Sigmoid colon (tissue), 6 donors: ENCODE measurements at regions not wholly inside any gene's neighbourhood (a gene's known extent, or its start where the extent isn't known, plus 50 kb on each side); places are given as distances from the start of the nearest gene placed in this dataset.

Experiments
- DNase-seq: peaks from one replicate; pipeline ENCODE4 v3.0.0-alpha.2; 2019
- H3K27ac ChIP-seq, 4 donors: fragments of 200-600 bp; sonication (generic); one replicate each; pipeline ENCODE4 v1.5.1; 2016 to 2019; ENCODE audit warnings: mild to moderate bottlenecking in 1 of 4
- H3K27me3 ChIP-seq, 3 donors: fragments of 200-600 bp; sonication (generic); one replicate each; pipeline ENCODE4 v1.5.1; 2019; ENCODE audit warnings: mild to moderate bottlenecking in 1 of 3
- H3K36me3 ChIP-seq, 4 donors: fragments of 200-600 bp; sonication (generic); one replicate each; pipeline ENCODE4 v1.5.1; 2016 to 2019
- H3K4me1 ChIP-seq, 4 donors: fragments of 200-600 bp; sonication (generic); one replicate each; pipeline ENCODE4 v1.5.1; 2017 to 2019
- H3K4me3 ChIP-seq, 4 donors: fragments of 200-600 bp; sonication (generic); one replicate each; pipeline ENCODE4 v1.5.1; 2017 to 2019; ENCODE audit warnings: mild to moderate bottlenecking in 2 of 4, moderate library complexity in 1 of 4
- H3K9me3 ChIP-seq, 4 donors: fragments of 200-600 bp in 3 of 4; sonication (generic) in 3 of 4; one replicate each; pipeline versions ENCODE4 v1.5.1 to v1.6.1; 2013 to 2019
- CTCF ChIP-seq, 4 experiments: fragments of 450-650 bp in 3 of 4; fragments of 200-600 bp in 1 of 4; IDR thresholded peaks; one replicate each; pipeline ENCODE4 v1.5.1; 2016 to 2019; ENCODE audit warnings: antibody characterized with exemption in 4 of 4, mild to moderate bottlenecking in 3 of 4, moderate library complexity in 2 of 4
- EP300 ChIP-seq, 4 donors: sonication (generic); formaldehyde crosslinking; IDR thresholded peaks; one replicate each; pipeline ENCODE4 v1.6.1; 2017; ENCODE audit warnings: antibody characterized with exemption in 4 of 4
- POLR2A ChIP-seq, 2 donors: fragments of 450-650 bp; IDR thresholded peaks; one replicate each; pipeline ENCODE4 v1.6.1; 2016; ENCODE audit warnings: antibody characterized with exemption in 2 of 2, mild to moderate bottlenecking in 2 of 2, moderate library complexity in 2 of 2
- POLR2AphosphoS5 ChIP-seq, 4 donors: sonication (generic); formaldehyde crosslinking; IDR thresholded peaks; one replicate each; pipeline ENCODE4 v1.6.1; 2017; ENCODE audit warnings: antibody characterized with exemption in 4 of 4
- WGBS, 2 donors: extraction: QIAGEN DNeasy Blood & Tissue Kit; methylation state at CpG; one replicate each; pipeline ENCODE4 v1.1.7; 2013; 5-methylcytosine and 5-hydroxymethylcytosine counted together
- intact Hi-C: fragments of 100-400 bp; cut with DNase I; formaldehyde crosslinking; loops from one replicate; pipeline ENCODE4 v1.15.1; 2023
- donor health status: healthy with polysubstance abuse.
- donor health status: healthy.

GRCh38 chr6:40889137-40889832, 149.7 kb downstream of the UNC5CL start:
- no peaks in the 10 kb centered on the region for H3K36me3 ChIP-seq
- intact Hi-C loops: no loop called here
- no peaks in the 10 kb centered on the region for H3K4me1 ChIP-seq
- no peaks in the 10 kb centered on the region for H3K9me3 ChIP-seq
- H3K4me3 ChIP-seq: no peak overlapping the region
- TF ChIP-seq CTCF (IDR thresholded peaks at IDR 0.05): no peak
- TF ChIP-seq EP300 (IDR thresholded peaks at IDR 0.05): no peak
- no peak for TF ChIP-seq POLR2AphosphoS5 (IDR thresholded peaks at IDR 0.05)
- TF ChIP-seq POLR2A (IDR thresholded peaks at IDR 0.05): no peak
- DNase-seq: no peak
- H3K27ac ChIP-seq: no peak overlapping the region
- no peaks in the 10 kb centered on the region for H3K27me3 ChIP-seq
- WGBS, 2 donors: 81 to 89% methylated on average over 7 of the region's 7 CpGs

GRCh38 chr6:40888456-40888990, 150.5 kb downstream of the UNC5CL start:
- no peaks in the 10 kb centered on the region for H3K4me1 ChIP-seq
- intact Hi-C loops: no loop called here
- H3K9me3 ChIP-seq: no peaks in the 10 kb centered on the region
- H3K27me3 ChIP-seq: no peaks in the 10 kb centered on the region
- H3K27ac ChIP-seq: no peak overlapping the region
- no peak overlapping the region for H3K4me3 ChIP-seq
- 84 to 86% methylated on average over 3 of the region's 3 CpGs for WGBS, 2 donors
- no peak for TF ChIP-seq POLR2AphosphoS5 (IDR thresholded peaks at IDR 0.05)
- no peak for TF ChIP-seq CTCF (IDR thresholded peaks at IDR 0.05)
- no peak for TF ChIP-seq POLR2A (IDR thresholded peaks at IDR 0.05)
- no peak for TF ChIP-seq EP300 (IDR thresholded peaks at IDR 0.05)
- no peaks in the 10 kb centered on the region for H3K36me3 ChIP-seq
- no peak for DNase-seq

GRCh38 chr6:40887792-40888340, 151.2 kb downstream of the UNC5CL start:
- DNase-seq: no peak
- Histone ChIP-seq H3K27me3 (no peaks in the 10 kb centered on the region), H3K27ac (no peak overlapping the region), H3K36me3 (no peaks in the 10 kb centered on the region), H3K4me3 (no peak overlapping the region), H3K9me3 (no peaks in the 10 kb centered on the region), H3K4me1 (no peaks in the 10 kb centered on the region)
- 76 to 78% methylated on average over 6 of the region's 6 CpGs for WGBS, 2 donors
- intact Hi-C loops: no loop called here
- TF ChIP-seq POLR2A (IDR thresholded peaks at IDR 0.05): no peak
- TF ChIP-seq POLR2AphosphoS5 (IDR thresholded peaks at IDR 0.05): no peak
- no peak for TF ChIP-seq CTCF (IDR thresholded peaks at IDR 0.05)

GRCh38 chr6:40887079-40887791, 151.8 kb downstream of the UNC5CL start:
- DNase-seq: no peak
- intact Hi-C loops: no loop called here
- no peaks in the 10 kb centered on the region for H3K9me3 ChIP-seq
- H3K4me3 ChIP-seq: no peak overlapping the region
- no peaks in the 10 kb centered on the region for H3K36me3 ChIP-seq
- H3K27ac ChIP-seq: no peak overlapping the region
- 84 to 87% methylated on average over 8 of the region's 8 CpGs for WGBS, 2 donors
- no peaks in the 10 kb centered on the region for H3K27me3 ChIP-seq
- H3K4me1 ChIP-seq: no peaks in the 10 kb centered on the region
- no peak for TF ChIP-seq POLR2AphosphoS5 (IDR thresholded peaks at IDR 0.05)
- no peak for TF ChIP-seq CTCF (IDR thresholded peaks at IDR 0.05)
- no peak for TF ChIP-seq POLR2A (IDR thresholded peaks at IDR 0.05)
- TF ChIP-seq EP300 (IDR thresholded peaks at IDR 0.05): no peak
